ENCODE measurements at regions not wholly inside any gene's neighbourhood (a gene's known extent, or its start where the extent isn't known, plus 50 kb on each side); places are given as distances from the start of the nearest gene placed in this dataset.

GRCh38 chr4:162644346-162644745 lies 480.5 kb upstream of the FSTL5 start:
- TF ChIP-seq CTCF (IDR thresholded peaks at IDR 0.05; ENCODE audit: insufficient read depth, low read length) (no peak), GABPA (IDR thresholded peaks at IDR 0.05; ENCODE audit: low read depth) (no peak), REST (IDR thresholded peaks at IDR 0.05; ENCODE audit: insufficient replicate concordance, low read depth) (no peak)

All from HL-60 (cell line).